ENCODE measurements at regions not wholly inside any gene's neighbourhood (a gene's known extent, or its start where the extent isn't known, plus 50 kb on each side); places are given as distances from the start of the nearest gene placed in this dataset.

DNA sequence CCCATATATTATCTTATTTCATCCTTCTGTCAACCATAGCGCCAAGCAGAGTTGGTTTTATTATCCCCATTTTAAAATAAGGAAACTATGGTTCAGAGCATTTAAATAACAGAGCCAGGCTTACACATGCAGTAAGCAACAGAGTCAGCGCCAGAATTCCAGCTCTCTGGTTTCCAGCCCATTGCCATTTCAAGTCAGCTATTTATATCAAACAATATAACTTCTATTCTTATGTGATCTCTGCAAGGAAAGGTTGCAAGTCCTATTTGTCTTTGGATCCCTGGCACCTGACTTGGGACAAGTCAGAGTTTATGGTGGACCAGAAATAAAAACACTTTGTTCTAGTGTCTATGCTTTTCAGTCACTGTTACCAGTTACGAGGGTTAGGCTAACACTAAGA, 174.1 kb upstream of the EEA1 start:
- no peak for DNase-seq
- H3K4me1 ChIP-seq (ENCODE audit: low read depth): no peaks in the 10 kb centered on the region
- intact Hi-C loops (cut with DNase I, micrococcal nuclease): loop anchor here in 1 of 2 donors (10.0 kb wide), 1 partner anchor 282 kb away; no protein-coding TSS in a partner anchor
- no peaks in the 10 kb centered on the region for H3K9me3 ChIP-seq
- no peak overlapping the region for H3K4me3 ChIP-seq
- ATAC-seq: peak; percentile 31
- H3K36me3 ChIP-seq (ENCODE audit: low read depth): no peaks in the 10 kb centered on the region
- TF ChIP-seq, protein P1, sequence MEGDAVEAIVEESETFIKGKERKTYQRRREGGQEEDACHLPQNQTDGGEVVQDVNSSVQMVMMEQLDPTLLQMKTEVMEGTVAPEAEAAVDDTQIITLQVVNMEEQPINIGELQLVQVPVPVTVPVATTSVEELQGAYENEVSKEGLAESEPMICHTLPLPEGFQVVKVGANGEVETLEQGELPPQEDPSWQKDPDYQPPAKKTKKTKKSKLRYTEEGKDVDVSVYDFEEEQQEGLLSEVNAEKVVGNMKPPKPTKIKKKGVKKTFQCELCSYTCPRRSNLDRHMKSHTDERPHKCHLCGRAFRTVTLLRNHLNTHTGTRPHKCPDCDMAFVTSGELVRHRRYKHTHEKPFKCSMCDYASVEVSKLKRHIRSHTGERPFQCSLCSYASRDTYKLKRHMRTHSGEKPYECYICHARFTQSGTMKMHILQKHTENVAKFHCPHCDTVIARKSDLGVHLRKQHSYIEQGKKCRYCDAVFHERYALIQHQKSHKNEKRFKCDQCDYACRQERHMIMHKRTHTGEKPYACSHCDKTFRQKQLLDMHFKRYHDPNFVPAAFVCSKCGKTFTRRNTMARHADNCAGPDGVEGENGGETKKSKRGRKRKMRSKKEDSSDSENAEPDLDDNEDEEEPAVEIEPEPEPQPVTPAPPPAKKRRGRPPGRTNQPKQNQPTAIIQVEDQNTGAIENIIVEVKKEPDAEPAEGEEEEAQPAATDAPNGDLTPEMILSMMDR (IDR thresholded peaks at IDR 0.05): no peak

DNA sequence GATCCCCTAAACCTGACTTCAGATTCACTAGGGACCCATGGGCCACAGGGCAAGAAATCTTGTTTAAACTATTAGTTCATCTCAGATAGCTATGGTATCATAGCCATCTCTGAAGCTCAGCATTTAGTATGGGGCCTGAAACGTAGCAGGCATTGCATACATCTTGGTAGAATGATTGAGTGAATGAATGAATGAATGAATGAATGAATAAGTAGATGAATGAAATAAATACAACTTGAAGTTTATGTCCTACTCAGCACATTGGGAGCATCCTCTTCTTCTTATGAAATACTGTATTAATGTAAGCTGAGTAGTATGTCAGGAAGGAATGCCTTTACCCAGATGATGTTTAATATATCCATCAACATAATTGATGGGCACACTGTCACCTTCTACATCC, 175.4 kb upstream of the EEA1 start:
- no peaks in the 10 kb centered on the region for H3K4me1 ChIP-seq (ENCODE audit: low read depth)
- H3K36me3 ChIP-seq (ENCODE audit: low read depth): no peaks in the 10 kb centered on the region
- TF ChIP-seq, protein P1 (IDR thresholded peaks at IDR 0.05): no peak
- intact Hi-C loops (cut with DNase I, micrococcal nuclease): loop anchor here in 1 of 2 donors (10.0 kb wide), 1 partner anchor 280 kb away; no protein-coding TSS in a partner anchor
- H3K4me3 ChIP-seq: no peak overlapping the region
- ATAC-seq: no peak
- H3K9me3 ChIP-seq: no peaks in the 10 kb centered on the region
- DNase-seq: no peak

DNA sequence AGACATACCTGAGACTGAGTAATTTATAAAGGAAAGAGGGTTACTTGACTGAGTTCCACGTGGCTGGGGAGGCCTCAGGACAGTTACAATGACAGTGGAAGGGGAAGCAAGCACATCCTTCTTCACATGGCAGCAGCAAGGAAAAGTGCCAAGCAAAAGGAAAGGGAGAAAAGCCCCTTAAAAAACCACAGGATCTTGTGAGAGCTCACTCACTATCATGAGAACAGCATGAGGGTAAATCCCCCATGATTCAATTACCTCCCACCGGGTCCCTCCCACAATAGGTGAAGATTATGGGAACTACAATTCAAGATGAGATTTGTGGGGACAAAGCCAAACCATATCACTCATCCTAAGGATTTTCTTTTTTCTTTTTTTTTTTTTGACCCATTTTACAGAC, 177.8 kb upstream of the EEA1 start:
- TF ChIP-seq, protein P1 (IDR thresholded peaks at IDR 0.05): no peak
- ATAC-seq: no peak
- Histone ChIP-seq H3K4me1 (ENCODE audit: low read depth) (no peaks in the 10 kb centered on the region), H3K36me3 (ENCODE audit: low read depth) (no peaks in the 10 kb centered on the region), H3K9me3 (no peaks in the 10 kb centered on the region), H3K4me3 (no peak overlapping the region)
- DNase-seq: no peak
- intact Hi-C loops (cut with DNase I, micrococcal nuclease): loop anchor here in 1 of 2 donors (10.0 kb wide), 1 partner anchor 278 kb away; no protein-coding TSS in a partner anchor

DNA sequence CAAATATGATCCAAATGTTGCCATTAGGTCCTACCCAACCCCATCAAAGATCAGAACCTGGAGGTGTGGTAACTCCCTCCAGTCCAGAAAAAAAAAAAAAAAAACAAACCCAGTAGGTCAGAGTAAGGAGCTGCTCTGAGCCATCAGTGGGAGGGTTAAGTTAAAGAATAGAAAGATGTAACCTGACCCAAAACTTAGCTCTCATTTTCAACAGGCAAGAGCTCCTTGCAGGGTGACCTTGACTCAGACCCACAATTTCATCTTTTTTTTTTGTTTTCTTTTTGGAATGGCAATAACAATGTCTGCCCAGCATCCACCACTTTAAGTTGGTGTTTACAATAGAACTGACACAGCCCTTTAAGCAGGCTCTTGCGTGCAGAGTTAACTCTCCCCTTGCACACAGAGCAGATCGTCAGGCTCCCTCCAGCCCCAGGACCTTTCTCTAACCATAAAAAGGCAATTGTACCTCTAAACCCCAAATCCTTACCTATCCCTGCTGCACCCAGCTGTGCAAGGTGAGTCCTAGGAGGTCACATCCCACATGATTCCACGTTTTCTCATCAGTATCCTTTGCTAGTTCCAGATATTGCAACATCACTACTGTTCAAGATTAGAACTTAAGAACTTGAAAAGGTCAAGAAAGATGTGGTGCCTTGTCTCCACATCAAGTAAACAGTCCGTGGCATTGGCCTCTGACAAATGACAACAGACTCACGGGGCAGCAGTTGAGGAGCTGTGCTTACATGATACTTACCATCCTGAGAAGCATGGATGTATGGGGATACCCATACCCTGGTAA, 178.6 kb upstream of the EEA1 start:
- TF ChIP-seq, protein P1 (IDR thresholded peaks at IDR 0.05): no peak
- H3K36me3 ChIP-seq (ENCODE audit: low read depth): no peaks in the 10 kb centered on the region
- H3K9me3 ChIP-seq: no peaks in the 10 kb centered on the region
- no peak overlapping the region for H3K4me3 ChIP-seq
- intact Hi-C loops (cut with DNase I, micrococcal nuclease): loop anchor here in 1 of 2 donors (10.0 kb wide), 1 partner anchor 277 kb away; no protein-coding TSS in a partner anchor
- ATAC-seq: no peak
- DNase-seq: no peak
- no peaks in the 10 kb centered on the region for H3K4me1 ChIP-seq (ENCODE audit: low read depth)

DNA sequence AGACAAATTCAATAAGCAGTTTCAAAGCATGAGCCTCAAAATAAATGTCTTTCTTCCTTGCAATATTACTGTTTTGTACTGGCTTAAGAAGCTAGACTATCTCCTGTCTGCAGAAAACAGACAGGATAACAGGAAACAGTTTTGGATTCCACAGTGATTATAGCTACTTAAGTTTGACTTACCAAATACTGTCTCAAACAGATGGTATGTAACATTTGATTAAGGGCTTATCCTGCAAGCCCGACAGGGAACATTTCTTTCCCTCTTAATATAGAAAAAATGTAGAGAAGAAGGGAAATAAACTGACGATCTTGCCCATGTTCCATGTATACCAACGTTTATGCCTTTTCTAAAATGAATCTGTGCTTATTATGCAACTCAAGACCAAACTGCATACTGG, 179.9 kb upstream of the EEA1 start:
- Histone ChIP-seq H3K4me3 (no peak overlapping the region), H3K4me1 (ENCODE audit: low read depth) (no peaks in the 10 kb centered on the region), H3K9me3 (no peaks in the 10 kb centered on the region), H3K36me3 (ENCODE audit: low read depth) (no peaks in the 10 kb centered on the region)
- intact Hi-C loops (cut with DNase I, micrococcal nuclease): loop anchor here in 1 of 2 donors (10.0 kb wide), 1 partner anchor 276 kb away; no protein-coding TSS in a partner anchor
- ATAC-seq (no peak), DNase-seq (no peak)
- TF ChIP-seq, protein P1 (IDR thresholded peaks at IDR 0.05): no peak

Measured in mucosa of descending colon (tissue), 3 donors.